ENCODE measurements at regions not wholly inside any gene's neighbourhood (a gene's known extent, or its start where the extent isn't known, plus 50 kb on each side); places are given as distances from the start of the nearest gene placed in this dataset.
"Not testable (repeated sequence)": the region's sequence is repeated elsewhere in the genome, so short reads cannot be mapped to it uniquely, and the experiment has no call there.

DNA sequence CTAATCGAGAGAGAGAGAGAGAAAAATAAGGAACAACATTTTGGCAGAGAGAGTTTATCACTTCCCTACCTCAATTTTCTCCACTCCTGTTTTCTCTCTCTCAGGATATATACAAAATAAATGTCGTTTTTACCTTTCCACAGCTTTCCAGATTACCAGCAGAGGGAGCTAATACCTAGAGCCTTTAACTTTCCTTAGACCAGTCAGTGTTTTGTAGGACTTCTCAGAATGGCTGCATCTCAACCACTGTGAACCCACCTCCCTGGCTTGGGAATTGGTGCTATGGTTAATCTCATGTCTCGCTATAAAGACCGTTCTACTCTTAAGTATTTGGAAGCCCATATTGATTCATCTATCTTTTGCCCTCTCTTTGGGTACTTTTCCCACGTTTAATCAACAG is 61.8 kb downstream of the HSFY2 start:
- DNase-seq (ENCODE audit: low spot score in 2 of 2); H3K9me3 Mint-ChIP-seq; H3K27ac Mint-ChIP-seq; ATAC-seq; H3K36me3 Mint-ChIP-seq: not testable (repeated sequence)

DNA sequence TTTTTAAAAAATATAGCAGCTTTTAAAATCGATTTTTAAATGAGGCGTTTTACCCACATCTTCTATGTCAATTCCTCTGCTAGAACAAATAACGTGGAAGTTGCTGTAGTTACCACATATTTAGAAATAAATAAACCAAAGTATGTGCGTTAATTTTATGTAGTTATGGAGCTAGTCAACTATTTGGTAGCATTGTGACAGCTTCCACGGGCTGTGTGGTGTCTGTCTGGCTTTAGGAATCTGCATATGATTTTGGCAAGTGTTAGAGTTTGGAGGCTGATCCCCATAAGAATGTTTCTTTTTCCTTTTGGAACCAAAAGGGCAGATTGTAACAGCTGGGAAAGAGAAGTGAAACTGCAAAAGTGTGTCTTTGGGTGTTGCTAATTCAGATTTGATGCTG is 59.8 kb downstream of the HSFY2 start:
- not testable (repeated sequence) for H3K27ac Mint-ChIP-seq; DNase-seq (ENCODE audit: low spot score in 2 of 2); H3K36me3 Mint-ChIP-seq; H3K9me3 Mint-ChIP-seq; ATAC-seq

DNA sequence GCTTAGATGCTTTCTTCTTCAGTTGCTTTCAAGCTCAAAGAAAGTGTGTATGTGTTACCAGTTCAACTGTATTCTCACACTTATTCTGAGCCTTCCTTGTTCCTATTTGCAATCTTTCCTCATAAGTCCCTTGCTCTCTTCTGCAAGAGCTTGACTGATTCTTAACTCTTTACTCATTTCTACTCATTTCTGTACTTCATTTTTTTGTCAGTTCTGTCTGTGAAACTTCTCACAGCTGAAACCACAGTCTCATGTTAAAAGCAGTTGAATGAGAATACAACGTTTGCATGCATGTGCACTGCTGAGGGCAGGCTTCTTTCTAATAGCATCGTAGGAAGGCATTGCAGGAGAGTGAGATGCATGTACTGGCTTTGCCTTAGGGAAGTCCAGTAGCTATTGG is 54.8 kb downstream of the HSFY2 start:
- not testable (repeated sequence) for H3K36me3 Mint-ChIP-seq; DNase-seq (ENCODE audit: low spot score in 2 of 2); H3K9me3 Mint-ChIP-seq; H3K27ac Mint-ChIP-seq
- ATAC-seq = peak in 1 of 2 donors; percentile 95

DNA sequence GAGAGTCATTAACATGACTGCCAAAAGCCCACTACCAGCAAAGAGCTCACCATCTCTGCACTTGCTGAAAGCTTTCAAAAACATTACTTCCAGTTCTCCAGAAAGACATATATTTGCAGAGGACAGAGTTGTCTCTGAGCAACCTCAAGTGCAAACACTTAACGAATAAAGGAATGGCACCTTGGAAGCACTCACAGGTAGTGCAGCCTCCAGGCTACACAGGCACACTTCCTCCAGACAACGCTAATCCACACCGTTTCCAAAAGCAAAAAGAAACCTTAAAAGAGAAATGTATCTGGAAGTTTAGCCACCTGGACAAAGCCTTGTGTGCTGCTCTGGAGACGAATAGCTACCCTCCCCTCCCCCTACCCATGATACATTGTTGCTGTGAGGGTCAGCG is 53.1 kb downstream of the HSFY2 start:
- DNase-seq (ENCODE audit: low spot score in 2 of 2); ATAC-seq; H3K36me3 Mint-ChIP-seq; H3K27ac Mint-ChIP-seq; H3K9me3 Mint-ChIP-seq: not testable (repeated sequence)

Data from activated naive CD4-positive, alpha-beta T cell treated with anti-CD3 and anti-CD28 coated beads, Interleukin-2, amount 50 U/mL, for 72 hours (primary cell).